ENCODE measurements at regions not wholly inside any gene's neighbourhood (a gene's known extent, or its start where the extent isn't known, plus 50 kb on each side); places are given as distances from the start of the nearest gene placed in this dataset.

- Mint-ChIP-seq H3K9me3 (ENCODE audit: unreplicated experiment) (no peaks in the 10 kb centered on the region), H3K27me3 (ENCODE audit: insufficient read depth, unreplicated experiment) (no peaks in the 10 kb centered on the region), H3K27ac (ENCODE audit: unreplicated experiment) (no peak overlapping the region), H3K36me3 (ENCODE audit: insufficient read depth, unreplicated experiment) (no peaks in the 10 kb centered on the region), H3K4me3 (ENCODE audit: unreplicated experiment) (no peak overlapping the region), H3K4me1 (ENCODE audit: low read depth, unreplicated experiment) (no peaks in the 10 kb centered on the region)
- Histone ChIP-seq H3K4me1 (no peaks in the 10 kb centered on the region), H3K36me3 (ENCODE audit: control insufficient read depth, insufficient read depth, low read length) (no peaks in the 10 kb centered on the region), H3K27me3 (replicated peaks; ENCODE audit: control insufficient read depth, insufficient read depth, low read length) (no peaks in the 10 kb centered on the region), H3K9me3 (no peaks in the 10 kb centered on the region), H3K4me3 (ENCODE audit: low read depth, low read length) (no peak overlapping the region)
- ChIA-PET POLR2A (no interaction called here), CTCF (no interaction called here)
- no peak for DNase-seq
- intact Hi-C loops (cut with micrococcal nuclease; ENCODE audit: unreplicated experiment) = no loop called here
- TF ChIP-seq CTCF (IDR thresholded peaks at IDR 0.05; ENCODE audit: insufficient read depth in 1 of 2, low read depth in 1 of 2, low read length in 1 of 2, severe bottlenecking in 1 of 2, unreplicated experiment in 1 of 2) = no peak
- BruUV-seq (replicated peaks) = no TSS peak
Observed at GRCh38 chr11:28491431-28491830, 383.2 kb downstream of the METTL15 start.

GRCh38 chr11:28490773-28491382, 382.7 kb downstream of the METTL15 start:
- no peaks in the 10 kb centered on the region for H3K36me3 Mint-ChIP-seq (ENCODE audit: insufficient read depth, unreplicated experiment)
- no peak overlapping the region for H3K27ac Mint-ChIP-seq (ENCODE audit: unreplicated experiment)
- no peak overlapping the region for H3K4me3 ChIP-seq (ENCODE audit: low read depth, low read length)
- intact Hi-C loops (cut with micrococcal nuclease; ENCODE audit: unreplicated experiment) = no loop called here
- no peaks in the 10 kb centered on the region for H3K36me3 ChIP-seq (ENCODE audit: control insufficient read depth, insufficient read depth, low read length)
- no peak for DNase-seq
- H3K27me3 ChIP-seq (replicated peaks; ENCODE audit: control insufficient read depth, insufficient read depth, low read length) = no peaks in the 10 kb centered on the region
- no peak for TF ChIP-seq CTCF (IDR thresholded peaks at IDR 0.05; ENCODE audit: insufficient read depth in 1 of 2, low read depth in 1 of 2, low read length in 1 of 2, severe bottlenecking in 1 of 2, unreplicated experiment in 1 of 2)
- H3K4me1 Mint-ChIP-seq (ENCODE audit: low read depth, unreplicated experiment) = no peaks in the 10 kb centered on the region
- H3K9me3 ChIP-seq = no peaks in the 10 kb centered on the region
- POLR2A ChIA-PET = no interaction called here
- no peaks in the 10 kb centered on the region for H3K27me3 Mint-ChIP-seq (ENCODE audit: insufficient read depth, unreplicated experiment)
- CTCF ChIA-PET = no interaction called here
- no peaks in the 10 kb centered on the region for H3K9me3 Mint-ChIP-seq (ENCODE audit: unreplicated experiment)
- BruUV-seq (replicated peaks) = no TSS peak
- no peaks in the 10 kb centered on the region for H3K4me1 ChIP-seq
- H3K4me3 Mint-ChIP-seq (ENCODE audit: unreplicated experiment) = no peak overlapping the region

- H3K4me3 Mint-ChIP-seq (ENCODE audit: unreplicated experiment) = no peak overlapping the region
- DNase-seq = no peak
- H3K27ac Mint-ChIP-seq (ENCODE audit: unreplicated experiment) = no peak overlapping the region
- POLR2A ChIA-PET = no interaction called here
- Histone ChIP-seq H3K27me3 (replicated peaks; ENCODE audit: control insufficient read depth, insufficient read depth, low read length) (no peaks in the 10 kb centered on the region), H3K4me1 (no peaks in the 10 kb centered on the region), H3K9me3 (no peaks in the 10 kb centered on the region), H3K4me3 (ENCODE audit: low read depth, low read length) (no peak overlapping the region), H3K36me3 (ENCODE audit: control insufficient read depth, insufficient read depth, low read length) (no peaks in the 10 kb centered on the region)
- no peaks in the 10 kb centered on the region for H3K36me3 Mint-ChIP-seq (ENCODE audit: insufficient read depth, unreplicated experiment)
- CTCF ChIA-PET = no interaction called here
- H3K27me3 Mint-ChIP-seq (ENCODE audit: insufficient read depth, unreplicated experiment) = no peaks in the 10 kb centered on the region
- no TSS peak for BruUV-seq (replicated peaks)
- intact Hi-C loops (cut with micrococcal nuclease; ENCODE audit: unreplicated experiment) = no loop called here
- no peak for TF ChIP-seq CTCF (IDR thresholded peaks at IDR 0.05; ENCODE audit: insufficient read depth in 1 of 2, low read depth in 1 of 2, low read length in 1 of 2, severe bottlenecking in 1 of 2, unreplicated experiment in 1 of 2)
- no peaks in the 10 kb centered on the region for H3K4me1 Mint-ChIP-seq (ENCODE audit: low read depth, unreplicated experiment)
- H3K9me3 Mint-ChIP-seq (ENCODE audit: unreplicated experiment) = no peaks in the 10 kb centered on the region
Observed at GRCh38 chr11:28488336-28488735, 380.1 kb downstream of the METTL15 start.

Data from Caco-2 (cell line).